Stimulated activated CD4-positive, alpha-beta T cell treated with anti-CD3 and anti-CD28 coated beads, Interleukin-15, amount 100 ng/mL, for 48 hours (primary cell): ENCODE measurements at regions not wholly inside any gene's neighbourhood (a gene's known extent, or its start where the extent isn't known, plus 50 kb on each side); places are given as distances from the start of the nearest gene placed in this dataset.

ENCODE experiments used
- DNase-seq, 2 donors: peaks; one replicate each; pipeline ENCODE4 v3.0.0-alpha.2; 2020; ENCODE audit warnings: low read depth in 2 of 2

- DNase-seq: no peak
Observed at GRCh38 chrX:107502316-107502715, 52.9 kb downstream of the FRMPD3 start.

- DNase-seq: no peak
Observed at GRCh38 chrX:107504006-107504405, 54.6 kb downstream of the FRMPD3 start.

- no peak for DNase-seq
Observed at GRCh38 chrX:107505223-107505622, 55.8 kb downstream of the FRMPD3 start.

- DNase-seq: no peak
Observed at GRCh38 chrX:107506596-107507031, 57.2 kb downstream of the FRMPD3 start.

GRCh38 chrX:107507093-107507743, 57.8 kb downstream of the FRMPD3 start:
- no peak for DNase-seq

- no peak for DNase-seq
Observed at GRCh38 chrX:107507744-107508117, 58.3 kb downstream of the FRMPD3 start.

GRCh38 chrX:107508925-107509324, 59.5 kb downstream of the FRMPD3 start:
- no peak for DNase-seq

GRCh38 chrX:107514944-107515343, 65.5 kb downstream of the FRMPD3 start:
- DNase-seq: no peak

GRCh38 chrX:107521877-107522586, 72.6 kb downstream of the FRMPD3 start:
- no peak for DNase-seq

- DNase-seq: no peak
Observed at GRCh38 chrX:107522901-107523300, 73.4 kb downstream of the FRMPD3 start.

GRCh38 chrX:107526141-107526540, 76.7 kb downstream of the FRMPD3 start:
- no peak for DNase-seq

GRCh38 chrX:107530141-107530540, 80.7 kb downstream of the FRMPD3 start:
- no peak for DNase-seq

GRCh38 chrX:107537815-107538214, 88.4 kb downstream of the FRMPD3 start:
- DNase-seq: peak in 1 of 2 donors; percentile 31

- no peak for DNase-seq
Observed at GRCh38 chrX:107541244-107541643, 87.1 kb upstream of the PRPS1 start.

GRCh38 chrX:107542040-107542439, 86.3 kb upstream of the PRPS1 start:
- no peak for DNase-seq

GRCh38 chrX:107542500-107542899, 85.8 kb upstream of the PRPS1 start:
- no peak for DNase-seq

- no peak for DNase-seq
Observed at GRCh38 chrX:107547621-107548020, 80.7 kb upstream of the PRPS1 start.

GRCh38 chrX:107548775-107549174, 79.5 kb upstream of the PRPS1 start:
- DNase-seq: no peak

GRCh38 chrX:107549504-107549903, 78.8 kb upstream of the PRPS1 start:
- no peak for DNase-seq

GRCh38 chrX:107551546-107551945, 76.8 kb upstream of the PRPS1 start:
- no peak for DNase-seq

GRCh38 chrX:107552930-107553329, 75.4 kb upstream of the PRPS1 start:
- no peak for DNase-seq

GRCh38 chrX:107556967-107557366, 71.3 kb upstream of the PRPS1 start:
- DNase-seq: no peak

GRCh38 chrX:107559506-107559905, 68.8 kb upstream of the PRPS1 start:
- DNase-seq: no peak

GRCh38 chrX:107560041-107560440, 68.3 kb upstream of the PRPS1 start:
- DNase-seq: no peak
